IPS DF 4.7 (cell line): ENCODE measurements at regions not wholly inside any gene's neighbourhood (a gene's known extent, or its start where the extent isn't known, plus 50 kb on each side); places are given as distances from the start of the nearest gene placed in this dataset.

Source experiments
- DNase-seq: peaks from one replicate; pipeline ENCODE4 v3.0.0-alpha.2; 2013; ENCODE audit warnings: low spot score; ENCODE audit errors: extremely low read depth

DNA sequence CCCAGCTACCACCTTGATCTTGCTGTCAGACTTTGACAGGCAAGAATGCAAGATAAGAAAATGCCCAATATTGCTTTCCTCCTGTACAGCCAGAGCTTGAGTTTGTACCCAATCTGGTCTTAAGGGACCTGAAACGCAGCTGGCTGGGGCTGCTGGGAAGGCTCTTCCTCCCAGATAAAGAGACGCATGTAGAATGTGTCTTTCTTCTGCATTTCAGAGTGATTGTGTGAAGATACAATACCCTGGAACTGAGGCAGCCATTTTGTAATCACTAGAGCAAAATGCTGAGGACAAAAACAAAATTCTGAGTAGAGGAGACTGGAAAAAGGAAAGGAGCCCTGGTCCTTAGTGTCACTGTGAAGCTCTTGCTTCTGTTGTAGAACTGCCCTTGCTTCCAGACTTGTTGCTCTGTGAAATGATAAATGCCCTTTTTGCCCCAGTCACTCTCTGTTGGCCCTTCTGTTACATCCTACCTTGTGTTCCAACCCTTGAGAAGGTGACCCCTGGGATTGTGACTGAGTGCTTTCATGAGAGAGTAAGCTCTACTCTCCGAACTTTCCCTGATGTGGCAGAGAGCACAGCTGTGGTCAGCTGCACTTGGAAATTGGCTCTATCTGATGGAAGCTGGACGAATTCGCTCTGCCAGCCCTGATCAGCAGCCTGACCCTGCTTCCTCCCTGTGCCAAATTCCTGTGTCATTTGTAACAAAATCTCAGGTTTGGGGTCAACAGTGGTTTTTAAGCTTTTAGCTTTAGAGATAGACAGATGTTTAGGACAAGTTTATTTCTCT lies 137.4 kb upstream of the RBMS1 start:
- DNase-seq, result no peak

DNA sequence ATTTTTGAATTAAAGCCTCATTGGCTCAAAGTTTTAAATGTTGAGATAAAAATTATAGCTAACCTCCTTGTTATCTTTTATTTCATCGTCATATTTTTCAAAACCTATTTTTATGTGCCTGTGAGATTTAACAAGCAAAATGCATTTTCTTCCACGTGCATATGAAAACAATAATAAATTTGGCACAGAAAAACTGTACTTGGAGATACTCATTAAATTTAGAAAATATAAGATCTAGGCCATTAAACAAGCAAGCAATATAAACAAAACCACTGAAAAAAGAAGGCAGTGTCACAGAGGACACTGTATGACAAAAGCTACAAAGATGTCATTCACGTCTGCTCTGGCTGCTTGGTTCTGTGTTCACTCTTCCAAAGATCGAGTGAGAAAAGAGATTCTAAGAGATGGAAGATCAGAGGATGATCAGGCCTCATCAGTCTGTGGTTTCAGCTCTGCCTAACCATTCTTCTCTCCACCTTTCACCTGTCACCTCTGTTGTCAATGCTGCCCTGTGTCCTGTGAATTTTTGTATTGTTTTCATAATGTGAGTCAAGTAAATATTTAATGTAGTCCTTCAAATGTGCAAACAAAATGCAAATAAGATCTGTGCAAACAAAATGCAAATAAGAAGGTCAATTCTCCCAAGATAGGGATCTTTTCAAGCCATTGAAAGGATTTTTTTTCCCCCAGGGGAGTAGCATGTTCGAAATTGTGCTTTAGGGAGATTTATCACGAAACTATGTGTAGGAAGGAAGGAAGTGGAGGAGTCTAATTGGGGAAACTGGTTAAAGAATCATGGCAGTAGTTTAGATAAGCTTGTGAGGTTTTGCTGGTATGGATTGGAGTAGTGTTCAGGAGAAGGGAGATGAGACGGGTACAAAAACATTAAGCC lies 138.7 kb upstream of the RBMS1 start:
- no peak for DNase-seq

DNA sequence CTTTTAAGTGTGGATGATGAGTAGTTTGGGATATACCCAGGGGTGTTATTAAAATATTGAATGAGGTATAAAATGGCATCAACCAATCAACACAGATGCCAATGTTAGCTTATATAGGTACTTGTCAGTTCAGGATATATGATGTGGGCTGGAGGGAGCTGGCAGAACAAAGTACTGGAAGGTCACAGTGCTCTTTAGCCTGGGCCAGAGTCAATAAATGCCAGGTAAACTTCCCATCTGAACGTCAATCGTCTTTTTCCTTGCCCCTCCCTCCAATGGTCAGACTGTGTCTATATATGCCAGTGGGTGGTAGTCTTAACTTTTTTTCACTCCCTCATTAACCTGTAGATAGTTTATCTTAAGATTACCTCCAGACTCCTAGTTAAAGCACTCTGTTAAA lies 140.8 kb upstream of the RBMS1 start:
- DNase-seq, result no peak

DNA sequence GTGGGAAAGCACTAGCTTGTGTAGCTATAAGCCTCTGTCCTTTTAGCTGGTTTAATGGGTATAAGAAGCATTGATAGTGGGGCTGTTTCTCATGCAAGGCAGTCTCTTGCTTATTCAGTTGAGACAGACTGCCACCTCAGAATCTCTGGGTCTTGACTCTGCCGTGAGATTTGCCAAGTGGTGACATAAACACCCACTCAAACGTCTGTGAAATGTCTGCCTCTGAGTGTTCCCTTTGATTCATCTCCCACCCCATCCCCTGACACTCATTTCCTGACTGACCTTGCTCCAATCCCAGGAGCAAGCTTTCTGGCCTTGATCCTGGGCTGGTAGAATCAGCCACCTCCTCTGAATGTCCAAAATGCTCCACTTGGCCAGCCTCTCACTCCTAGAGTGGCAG lies 141.9 kb upstream of the RBMS1 start:
- no peak for DNase-seq

DNA sequence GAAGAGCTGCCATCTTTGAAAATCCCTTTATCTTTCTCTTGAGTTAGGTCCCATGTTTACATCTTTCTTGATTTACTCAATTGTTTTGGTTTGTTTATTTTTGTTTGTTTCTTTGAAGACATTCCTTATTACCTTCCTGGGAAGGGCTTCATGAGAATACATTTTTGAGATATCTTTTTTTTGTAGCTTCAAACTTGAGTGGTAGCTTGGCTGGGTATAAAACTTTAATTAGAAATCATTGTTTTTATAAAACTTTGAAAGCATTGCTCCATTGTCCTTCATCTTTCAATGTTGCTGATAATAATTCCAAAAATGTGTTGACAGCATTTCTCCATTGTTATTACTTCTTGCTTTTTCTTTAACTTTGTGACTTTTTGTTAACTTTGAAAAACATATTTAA lies 145.9 kb upstream of the RBMS1 start:
- DNase-seq, result no peak

DNA sequence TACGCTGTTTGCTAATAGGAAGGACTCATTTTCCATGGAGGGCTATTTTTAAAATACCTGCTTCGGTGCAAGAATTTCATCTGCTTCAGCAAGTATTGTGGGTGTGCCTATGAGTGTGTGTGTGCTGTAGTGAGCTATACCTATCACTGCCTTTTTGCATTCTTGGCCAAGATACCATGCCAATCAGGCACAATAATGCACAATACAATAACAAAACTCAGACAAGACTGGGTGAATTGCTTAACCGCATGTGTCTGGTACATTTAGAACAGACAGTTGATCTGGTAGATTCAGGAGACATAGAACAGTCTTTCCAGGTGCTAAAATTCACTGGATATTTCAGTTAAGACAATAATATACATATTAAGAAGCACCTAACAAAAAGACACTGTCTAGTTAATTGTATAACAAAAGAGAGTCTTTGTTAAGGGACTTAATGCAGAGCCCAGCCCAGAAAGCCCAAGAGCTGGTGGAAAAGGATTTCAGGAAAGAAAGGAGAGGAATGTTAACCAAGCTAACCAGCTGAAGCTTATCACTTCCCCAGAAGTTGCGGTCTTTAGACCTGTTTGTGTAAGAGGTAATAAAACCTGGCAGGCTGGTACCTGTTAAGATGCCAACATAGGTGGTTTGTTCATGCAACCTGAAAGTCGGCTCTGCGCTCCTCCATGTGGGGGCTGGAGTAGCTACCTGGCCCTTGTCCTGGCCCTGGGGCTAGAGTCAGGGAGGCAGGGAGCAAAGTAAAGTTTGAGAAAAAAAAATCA lies 153.3 kb upstream of the RBMS1 start:
- DNase-seq, result no peak

DNA sequence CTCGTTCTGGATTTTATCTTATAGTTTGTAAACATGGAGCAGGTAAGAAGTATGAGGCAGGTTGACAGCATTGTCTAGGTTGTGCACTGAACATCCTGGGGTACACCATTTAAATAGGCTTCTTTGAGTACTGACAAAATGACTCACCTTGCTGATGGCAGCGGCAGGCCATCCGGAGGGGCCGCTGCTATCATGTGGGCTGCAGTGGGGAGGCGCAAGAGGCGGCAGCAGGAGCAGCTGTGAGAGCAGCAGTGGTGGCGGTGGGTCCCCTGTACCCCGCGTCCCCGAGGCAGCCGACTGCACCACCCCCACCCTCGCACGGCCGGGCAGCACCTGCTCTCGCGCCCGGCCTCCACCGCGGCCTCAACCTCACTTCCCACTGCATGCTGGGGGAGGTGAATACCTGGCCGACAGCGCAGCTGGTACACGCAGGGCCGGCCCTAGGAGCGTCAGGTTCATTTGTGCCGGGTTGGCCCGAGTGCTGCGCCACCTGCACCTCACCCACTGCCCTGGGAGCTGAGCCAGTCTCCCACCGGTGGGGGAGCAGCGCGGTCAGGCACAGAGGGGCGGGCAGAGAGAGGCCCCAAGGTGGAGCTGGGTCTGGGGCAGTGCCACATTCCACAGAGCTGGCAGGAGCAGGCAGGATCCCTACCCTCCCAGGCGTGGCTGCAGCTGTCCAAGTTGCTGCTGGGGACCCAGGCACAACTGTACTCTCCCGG lies 154.5 kb upstream of the RBMS1 start:
- DNase-seq, result no peak

DNA sequence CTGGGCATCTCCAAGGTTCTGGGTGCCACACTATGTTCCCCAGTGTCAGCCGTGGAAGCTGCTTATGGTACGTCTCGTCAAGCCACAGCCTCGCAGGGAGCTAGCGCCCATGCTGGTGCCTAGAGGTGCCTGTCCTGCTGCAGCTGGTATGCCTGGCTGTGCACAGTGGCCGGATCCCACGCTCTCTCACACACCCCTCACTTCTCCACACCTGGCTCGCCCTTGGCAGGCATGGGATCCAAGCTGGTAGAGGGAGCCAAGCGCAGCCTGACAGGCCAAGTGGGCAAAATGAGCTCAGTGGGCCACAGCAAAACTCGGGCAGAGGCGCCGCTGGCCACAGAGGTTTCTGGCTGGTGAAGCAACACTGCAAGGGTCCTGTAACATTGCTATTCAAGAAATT lies 156.1 kb upstream of the RBMS1 start:
- no peak for DNase-seq

DNA sequence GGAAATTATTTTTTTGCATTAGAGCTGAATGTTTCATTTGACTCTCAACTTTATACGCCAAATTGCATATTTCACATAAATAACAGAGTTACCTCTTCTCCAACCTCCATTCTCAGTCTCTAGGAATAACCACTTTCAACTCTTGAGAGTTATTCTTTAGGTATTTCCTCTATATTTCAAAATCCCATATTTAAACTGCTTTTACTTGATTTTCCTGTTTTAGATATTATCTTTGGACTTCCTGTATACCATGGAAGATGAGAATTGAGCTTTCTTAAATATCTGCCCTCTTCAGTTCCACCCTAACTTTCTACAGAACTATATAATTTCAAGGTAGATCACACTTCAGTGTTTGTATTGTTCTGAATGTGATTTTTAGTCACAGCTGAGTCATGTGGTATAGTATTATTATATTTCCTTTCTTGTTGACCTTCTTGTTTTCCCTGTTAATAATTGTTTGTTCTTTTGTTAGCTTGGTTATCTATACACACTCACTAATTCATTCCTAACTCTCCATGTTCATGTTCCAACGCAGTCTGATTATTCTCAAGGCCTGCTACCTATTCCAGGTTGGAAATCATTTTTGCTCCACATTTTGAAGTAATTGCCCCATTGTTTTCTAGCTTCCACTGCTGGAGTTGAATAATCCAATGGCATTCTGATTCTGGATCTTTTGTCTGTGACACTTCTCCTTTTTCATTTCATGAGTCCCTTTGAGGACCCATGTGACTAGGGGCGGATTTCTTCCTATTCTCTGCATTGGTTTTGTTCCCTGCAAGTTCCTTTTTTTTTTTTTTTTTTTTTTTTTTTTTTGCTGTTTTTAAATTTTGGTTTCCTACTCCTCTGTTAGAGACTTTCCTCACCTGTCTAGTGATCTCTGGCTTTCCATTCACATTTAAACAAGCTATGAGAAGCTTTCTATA lies 156.8 kb upstream of the RBMS1 start:
- DNase-seq, result no peak

DNA sequence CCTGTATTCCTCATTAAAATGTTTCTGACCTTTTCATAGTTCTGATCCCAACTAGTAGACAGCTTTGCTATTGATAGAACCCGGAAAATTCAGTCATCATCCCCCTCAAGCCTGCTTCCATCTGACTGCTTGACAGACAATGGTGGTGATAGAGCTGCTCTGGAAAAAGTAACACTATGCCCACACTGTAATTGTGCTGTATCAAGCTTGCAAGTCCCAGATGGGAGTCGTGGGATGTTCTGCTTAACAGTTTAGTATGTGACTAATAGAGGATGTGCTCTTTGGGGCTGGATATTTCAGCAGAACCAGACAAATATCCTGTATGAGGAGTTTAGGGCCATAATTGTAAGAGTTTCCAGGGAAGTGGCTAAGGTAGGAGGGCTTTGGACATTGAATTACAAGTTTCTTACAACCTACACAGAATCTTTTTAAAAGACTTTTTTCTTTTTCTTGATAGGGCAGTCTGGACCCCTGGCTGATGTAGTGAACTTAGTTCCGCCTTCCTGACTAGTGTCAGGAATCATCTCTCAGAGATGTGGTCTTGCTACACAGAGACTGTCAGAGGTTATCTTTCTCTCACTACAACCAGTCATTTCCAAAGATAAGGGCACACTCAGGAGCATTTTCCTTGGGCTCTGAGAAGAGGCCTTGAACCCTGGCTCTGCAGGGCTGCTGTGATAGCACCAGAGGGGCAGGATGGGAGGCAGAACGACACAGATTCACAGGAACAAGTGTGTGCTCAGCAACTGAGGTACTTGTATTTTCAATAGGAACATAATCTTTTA lies 158.0 kb upstream of the RBMS1 start:
- no peak for DNase-seq

DNA sequence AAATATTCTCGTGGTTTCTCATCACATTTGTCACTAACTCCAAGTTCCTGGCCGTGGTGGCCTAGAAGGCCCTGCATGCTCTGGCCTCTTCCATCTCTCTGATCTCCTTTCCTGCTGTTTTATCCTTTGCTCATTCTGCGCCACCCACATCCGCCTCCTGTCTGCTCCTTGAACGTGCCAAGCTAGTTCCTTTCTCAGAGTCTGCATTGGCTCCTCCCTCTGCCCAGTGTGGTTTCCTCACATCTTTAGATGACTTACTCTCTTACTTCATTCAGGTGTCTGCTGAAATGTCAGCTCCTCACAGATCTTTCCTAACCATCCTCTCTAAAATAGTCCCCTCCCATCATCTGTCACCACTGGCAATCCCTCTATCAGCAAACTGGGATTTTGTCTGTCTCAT lies 158.6 kb upstream of the RBMS1 start:
- no peak for DNase-seq

DNA sequence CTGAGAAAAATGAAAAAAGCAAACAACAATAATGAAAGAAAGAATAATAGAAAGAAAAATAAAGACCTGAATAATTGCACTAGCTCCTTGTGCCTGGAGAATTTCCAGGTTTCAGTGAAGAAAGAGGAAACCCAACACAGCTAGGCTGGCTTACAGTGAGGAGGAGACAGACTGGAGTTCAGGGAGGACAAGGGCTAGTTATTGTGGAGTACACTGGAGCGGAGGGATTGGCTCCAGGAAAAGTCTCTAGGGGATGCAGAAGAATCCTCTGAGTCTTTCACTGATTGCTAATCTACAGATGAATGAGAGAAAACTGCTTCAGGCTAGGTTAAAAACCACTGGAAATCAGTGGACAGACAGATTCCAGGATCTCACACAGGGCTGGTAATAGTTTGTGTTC lies 163.6 kb upstream of the RBMS1 start:
- DNase-seq, result no peak

DNA sequence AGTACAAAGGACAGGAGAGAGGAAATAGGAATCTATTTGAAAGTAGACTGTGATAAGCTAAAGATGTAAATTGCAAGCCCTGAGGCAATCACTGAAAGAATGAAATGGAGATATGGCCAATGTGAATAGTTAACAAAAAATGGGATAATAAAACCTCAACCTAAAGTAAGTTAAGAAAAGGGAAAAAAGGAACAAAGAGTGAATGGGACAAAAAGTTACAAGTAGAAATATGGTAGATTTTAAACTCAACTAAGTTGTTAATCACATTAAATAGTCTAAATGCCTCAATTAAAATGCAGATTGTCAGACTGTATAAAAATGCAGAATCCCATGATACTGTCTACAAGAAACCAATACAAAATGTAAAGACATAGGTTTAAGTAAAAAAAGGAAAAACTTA lies 165.2 kb upstream of the RBMS1 start:
- DNase-seq, result no peak

DNA sequence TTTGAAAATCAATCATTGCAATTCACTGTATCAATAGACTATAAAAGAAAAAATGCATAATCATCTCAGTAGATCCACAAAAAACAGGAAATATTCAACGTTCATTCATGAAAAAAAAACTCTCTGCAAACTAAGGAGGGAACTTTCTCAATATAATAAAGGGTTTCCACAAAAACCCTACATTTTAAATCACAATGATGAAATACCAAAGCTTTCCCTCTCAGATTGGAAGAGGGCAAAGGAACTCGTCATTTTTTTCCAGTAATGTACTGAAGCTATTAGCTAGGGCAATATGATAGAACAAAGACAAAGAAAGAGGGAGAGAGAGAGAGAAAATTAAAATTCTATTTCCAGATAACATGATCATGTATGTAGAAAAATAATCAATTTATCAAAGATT lies 167.1 kb upstream of the RBMS1 start:
- no peak for DNase-seq

DNA sequence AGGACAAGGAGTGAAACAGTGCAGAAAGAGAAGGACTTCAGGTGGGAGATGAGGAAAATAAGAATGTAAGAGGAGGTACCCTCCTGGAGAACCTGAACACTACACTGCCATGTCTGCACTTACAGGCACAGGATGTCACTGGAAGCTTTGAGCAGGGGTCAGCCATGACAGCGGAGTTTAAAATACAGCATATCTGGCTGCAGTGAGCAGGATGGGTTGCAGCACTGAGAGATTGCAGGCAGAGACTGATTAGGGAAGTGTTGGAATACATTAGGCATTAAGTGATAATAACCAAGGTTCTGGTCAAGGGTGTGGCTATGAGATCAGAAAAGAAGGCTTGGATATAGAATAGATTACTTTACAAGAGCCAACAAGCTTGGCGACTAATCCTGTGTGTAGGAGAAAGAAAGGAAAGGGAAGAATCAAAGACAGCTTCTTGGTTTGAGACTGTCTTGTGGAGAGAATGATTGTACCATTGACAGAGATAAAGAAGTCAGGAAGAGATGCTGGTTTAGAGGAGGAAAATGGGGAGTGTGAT lies 171.1 kb upstream of the RBMS1 start:
- no peak for DNase-seq

DNA sequence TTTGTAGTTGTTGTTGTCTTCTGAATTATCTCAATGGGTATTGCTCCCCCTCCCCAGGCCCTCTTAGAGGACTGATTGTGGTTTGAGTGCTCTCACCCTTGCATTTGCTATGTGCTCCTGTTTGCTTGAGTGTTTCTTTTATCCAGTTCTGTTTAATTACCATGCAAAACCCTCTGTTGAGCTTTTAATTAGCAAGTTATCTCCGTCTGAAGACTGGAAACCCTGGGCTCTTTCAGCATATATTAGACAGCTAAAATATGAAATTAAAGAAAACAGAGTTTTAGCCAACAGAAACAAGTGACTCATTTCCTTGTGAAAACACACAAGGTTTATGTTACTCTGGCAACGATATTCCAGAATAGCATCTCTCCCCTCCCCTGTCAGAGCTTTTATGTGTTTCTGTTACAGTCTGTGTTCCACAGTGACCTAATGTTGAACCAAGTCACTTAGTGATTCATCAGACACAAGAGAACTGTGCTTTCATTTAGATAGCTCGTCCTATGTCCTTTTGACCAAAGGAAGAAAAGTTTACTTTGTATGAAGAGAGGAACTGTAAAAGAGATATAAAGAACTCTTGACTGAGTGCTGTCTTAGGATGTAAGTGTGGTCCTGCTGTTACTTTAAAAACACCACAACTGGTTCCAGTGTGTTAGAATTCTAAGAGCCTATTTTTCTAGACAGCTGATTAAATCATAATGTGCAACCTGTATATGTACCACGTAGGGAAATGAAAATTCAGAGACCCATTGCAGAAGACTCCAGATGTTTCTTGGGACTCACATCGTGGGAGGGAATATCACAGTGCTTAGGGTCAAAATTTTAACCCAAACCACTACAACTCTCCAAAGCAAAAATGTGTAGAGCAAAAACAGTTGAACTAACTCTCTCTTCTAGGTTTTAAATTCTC lies 172.8 kb upstream of the RBMS1 start:
- no peak for DNase-seq

DNA sequence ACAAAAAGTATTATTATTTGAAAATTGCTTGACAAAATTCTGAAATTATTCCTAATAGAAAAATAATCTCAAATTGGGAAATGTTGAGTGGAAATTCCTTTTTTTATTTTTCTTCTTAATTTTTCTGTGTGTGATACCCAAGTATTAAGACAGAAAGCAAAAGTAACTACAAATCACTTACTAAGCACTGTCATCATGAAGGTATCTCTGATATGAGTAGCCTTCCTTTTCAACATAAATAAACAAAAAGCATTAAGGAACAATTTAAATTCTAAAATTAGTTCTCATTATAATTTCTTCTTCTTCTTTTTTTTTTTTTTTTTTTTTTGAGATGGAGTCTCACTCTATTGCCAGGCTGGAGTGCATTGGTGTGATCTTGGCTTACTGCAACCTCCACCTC lies 174.2 kb upstream of the RBMS1 start:
- no peak for DNase-seq

DNA sequence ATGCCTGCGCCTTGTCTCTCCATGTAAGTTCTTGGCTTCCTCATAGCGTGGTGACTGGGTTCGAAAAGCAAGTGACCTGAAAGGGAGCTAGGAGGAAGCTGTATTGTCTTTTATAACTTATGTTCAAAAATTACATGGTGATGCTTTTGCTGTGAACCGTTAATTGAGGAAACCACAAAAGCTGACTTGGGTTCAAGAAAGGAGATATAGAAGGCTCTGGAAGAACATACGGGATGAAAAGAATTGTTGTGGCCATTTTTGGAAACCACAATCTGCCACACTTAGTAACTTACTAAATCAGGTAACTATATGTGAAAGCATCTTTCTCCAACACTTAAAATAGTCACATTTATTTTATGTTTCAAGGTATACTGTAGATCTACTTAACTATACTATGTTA lies 177.0 kb upstream of the RBMS1 start:
- no peak for DNase-seq
